8988T (cell line): ENCODE measurements at regions not wholly inside any gene's neighbourhood (a gene's known extent, or its start where the extent isn't known, plus 50 kb on each side); places are given as distances from the start of the nearest gene placed in this dataset.

Experiments
- DNase-seq: peaks from one replicate; pipeline ENCODE4 v3.0.0; 2011

- DNase-seq, result no peak
Observed at GRCh38 chr9:121550041-121550440, 50.4 kb upstream of the GGTA1 start.

- DNase-seq, result peak; percentile 79
Observed at GRCh38 chr9:121550569-121551512, 51.2 kb upstream of the GGTA1 start.

GRCh38 chr9:121551985-121552753 lies 52.5 kb upstream of the GGTA1 start:
- DNase-seq, result no peak

GRCh38 chr9:121556082-121556481 lies 56.4 kb upstream of the GGTA1 start:
- DNase-seq, result no peak

- no peak for DNase-seq
Observed at GRCh38 chr9:121556580-121556979, 56.9 kb upstream of the GGTA1 start.

GRCh38 chr9:121557581-121558447 lies 58.2 kb upstream of the GGTA1 start:
- peak; percentile 51 for DNase-seq

- no peak for DNase-seq
Observed at GRCh38 chr9:121558473-121558872, 58.8 kb upstream of the GGTA1 start.

- no peak for DNase-seq
Observed at GRCh38 chr9:121559183-121559582, 59.5 kb upstream of the GGTA1 start.

- DNase-seq, result no peak
Observed at GRCh38 chr9:121560921-121561320, 61.3 kb upstream of the GGTA1 start.

- no peak for DNase-seq
Observed at GRCh38 chr9:121561385-121562222, 62.0 kb upstream of the GGTA1 start.

GRCh38 chr9:121562301-121562700 lies 62.7 kb upstream of the GGTA1 start:
- DNase-seq, result no peak

GRCh38 chr9:121563425-121563824 lies 63.8 kb upstream of the GGTA1 start:
- no peak for DNase-seq

- no peak for DNase-seq
Observed at GRCh38 chr9:121563881-121564460, 64.3 kb upstream of the GGTA1 start.

GRCh38 chr9:121564504-121565260 lies 65.0 kb upstream of the GGTA1 start:
- DNase-seq, result no peak

GRCh38 chr9:121566481-121567465 lies 67.1 kb upstream of the GGTA1 start:
- no peak for DNase-seq

- no peak for DNase-seq
Observed at GRCh38 chr9:121567500-121568342, 68.1 kb upstream of the GGTA1 start.

GRCh38 chr9:121568343-121569265 lies 69.0 kb upstream of the GGTA1 start:
- no peak for DNase-seq
